ENCODE measurements at regions not wholly inside any gene's neighbourhood (a gene's known extent, or its start where the extent isn't known, plus 50 kb on each side); places are given as distances from the start of the nearest gene placed in this dataset.

- TF ChIP-seq CTCF (IDR thresholded peaks at IDR 0.05) (no peak), POLR2A (IDR thresholded peaks at IDR 0.05) (no peak)
Observed at GRCh38 chr5:19047277-19047676, 940.7 kb downstream of the CDH18 start.

Data from breast epithelium (tissue), 3 donors.